ENCODE measurements at regions not wholly inside any gene's neighbourhood (a gene's known extent, or its start where the extent isn't known, plus 50 kb on each side); places are given as distances from the start of the nearest gene placed in this dataset.

- Histone ChIP-seq H3K4me1 (ENCODE audit: control insufficient read depth, insufficient read depth, low read length, poor library complexity, severe bottlenecking) (no peaks in the 10 kb centered on the region), H3K36me3 (ENCODE audit: control insufficient read depth, insufficient read depth, low read length) (no peaks in the 10 kb centered on the region), H3K27me3 (replicated peaks; ENCODE audit: control insufficient read depth, insufficient read depth, low read length, poor library complexity, severe bottlenecking) (no peaks in the 10 kb centered on the region), H3K27ac (ENCODE audit: insufficient read depth, low read length, poor library complexity, severe bottlenecking) (no peak overlapping the region), H3K4me3 (ENCODE audit: insufficient read depth, low read depth, low read length, poor library complexity, severe bottlenecking) (no peak overlapping the region), H3K9me3 (ENCODE audit: control insufficient read depth, low read length) (no peaks in the 10 kb centered on the region)
- DNase-seq: no peak
Measured at GRCh38 chrX:104318330-104319009, 63.7 kb upstream of the ESX1 start.

DNA sequence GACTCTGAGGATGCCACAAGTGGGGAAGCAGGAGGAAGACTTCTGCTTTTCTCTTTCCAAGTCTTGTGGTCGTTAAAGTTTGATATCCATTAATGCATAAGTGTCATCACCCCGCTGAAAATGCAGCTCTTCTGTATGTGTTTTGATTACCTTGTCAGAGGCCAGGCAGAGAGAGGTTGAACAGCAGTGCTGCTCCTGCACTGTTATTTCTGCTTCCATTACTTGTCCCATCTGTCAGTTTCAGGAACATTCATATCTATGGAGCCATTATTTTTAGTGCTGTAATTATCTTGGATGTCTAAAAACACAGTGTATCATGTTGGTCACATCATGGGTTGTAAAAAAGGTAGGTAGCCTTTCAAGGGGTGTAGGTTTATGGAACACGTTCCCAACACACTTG lies 62.0 kb upstream of the ESX1 start:
- H3K27me3 ChIP-seq (replicated peaks; ENCODE audit: control insufficient read depth, insufficient read depth, low read length, poor library complexity, severe bottlenecking): no peaks in the 10 kb centered on the region
- no peaks in the 10 kb centered on the region for H3K36me3 ChIP-seq (ENCODE audit: control insufficient read depth, insufficient read depth, low read length)
- DNase-seq: no peak
- H3K27ac ChIP-seq (ENCODE audit: insufficient read depth, low read length, poor library complexity, severe bottlenecking): no peak overlapping the region
- no peaks in the 10 kb centered on the region for H3K4me1 ChIP-seq (ENCODE audit: control insufficient read depth, insufficient read depth, low read length, poor library complexity, severe bottlenecking)
- no peak overlapping the region for H3K4me3 ChIP-seq (ENCODE audit: insufficient read depth, low read depth, low read length, poor library complexity, severe bottlenecking)
- H3K9me3 ChIP-seq (ENCODE audit: control insufficient read depth, low read length): no peaks in the 10 kb centered on the region

DNA sequence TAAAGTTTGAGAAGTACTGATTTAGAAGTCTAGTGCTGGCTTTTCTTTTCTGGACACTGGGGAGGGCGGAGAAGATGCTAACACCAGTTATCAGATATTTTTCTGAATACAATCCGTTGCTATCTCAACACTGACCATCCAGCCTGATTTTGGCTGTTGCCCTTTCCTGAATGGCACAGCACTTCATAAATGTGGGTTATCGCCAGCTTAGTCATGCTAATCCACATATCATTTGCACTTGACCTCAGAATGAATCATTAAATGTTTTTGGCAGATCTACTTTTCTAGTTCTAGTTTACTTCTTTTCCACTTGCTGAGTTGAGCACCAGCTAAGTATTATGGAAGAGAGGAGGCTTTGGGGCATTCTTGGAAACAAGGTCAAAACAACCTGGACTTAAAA lies 60.8 kb upstream of the ESX1 start:
- H3K4me3 ChIP-seq (ENCODE audit: insufficient read depth, low read depth, low read length, poor library complexity, severe bottlenecking): no peak overlapping the region
- no peaks in the 10 kb centered on the region for H3K27me3 ChIP-seq (replicated peaks; ENCODE audit: control insufficient read depth, insufficient read depth, low read length, poor library complexity, severe bottlenecking)

DNA sequence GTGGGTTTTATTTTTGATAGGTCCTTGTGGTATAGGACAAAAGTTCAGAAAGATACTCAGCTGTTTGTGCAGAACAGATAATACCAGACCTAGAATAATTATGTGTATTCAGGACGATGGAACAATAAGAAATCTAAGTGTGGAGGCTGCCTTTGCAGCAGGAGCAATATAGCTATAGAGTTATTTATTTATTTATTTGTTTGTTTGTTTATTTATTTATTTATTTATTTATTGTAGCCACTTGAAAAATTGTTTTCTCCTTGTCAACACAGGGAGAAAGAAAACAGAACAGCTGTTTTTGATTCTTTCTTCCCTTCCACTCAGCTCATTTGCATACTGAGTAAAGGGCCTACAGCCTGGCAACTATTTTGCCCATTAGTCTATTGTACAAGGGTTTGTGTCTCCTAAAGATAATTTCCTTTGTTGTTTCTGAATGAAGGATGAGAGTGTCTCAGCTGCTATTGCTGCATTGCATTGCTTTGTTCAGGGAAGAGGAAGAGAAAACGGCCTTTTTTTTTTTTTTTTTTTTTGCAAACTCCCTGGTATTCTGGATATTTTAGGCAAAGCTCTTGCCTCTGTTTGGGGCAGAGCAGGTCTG lies 56.0 kb upstream of the ESX1 start:
- no peak overlapping the region for H3K27ac ChIP-seq (ENCODE audit: insufficient read depth, low read length, poor library complexity, severe bottlenecking)
- H3K4me3 ChIP-seq (ENCODE audit: insufficient read depth, low read depth, low read length, poor library complexity, severe bottlenecking): no peak overlapping the region
- H3K4me1 ChIP-seq (ENCODE audit: control insufficient read depth, insufficient read depth, low read length, poor library complexity, severe bottlenecking): no peaks in the 10 kb centered on the region
- no peaks in the 10 kb centered on the region for H3K27me3 ChIP-seq (replicated peaks; ENCODE audit: control insufficient read depth, insufficient read depth, low read length, poor library complexity, severe bottlenecking)
- DNase-seq: no peak
- H3K36me3 ChIP-seq (ENCODE audit: control insufficient read depth, insufficient read depth, low read length): no peaks in the 10 kb centered on the region
- no peaks in the 10 kb centered on the region for H3K9me3 ChIP-seq (ENCODE audit: control insufficient read depth, low read length)

More for the DNA sequence above, 60.8 kb upstream of the ESX1 start:
- Histone ChIP-seq H3K27ac (ENCODE audit: insufficient read depth, low read length, poor library complexity, severe bottlenecking) (no peak overlapping the region), H3K9me3 (ENCODE audit: control insufficient read depth, low read length) (no peaks in the 10 kb centered on the region), H3K4me1 (ENCODE audit: control insufficient read depth, insufficient read depth, low read length, poor library complexity, severe bottlenecking) (no peaks in the 10 kb centered on the region), H3K36me3 (ENCODE audit: control insufficient read depth, insufficient read depth, low read length) (no peaks in the 10 kb centered on the region)
- no peak for DNase-seq

DNA sequence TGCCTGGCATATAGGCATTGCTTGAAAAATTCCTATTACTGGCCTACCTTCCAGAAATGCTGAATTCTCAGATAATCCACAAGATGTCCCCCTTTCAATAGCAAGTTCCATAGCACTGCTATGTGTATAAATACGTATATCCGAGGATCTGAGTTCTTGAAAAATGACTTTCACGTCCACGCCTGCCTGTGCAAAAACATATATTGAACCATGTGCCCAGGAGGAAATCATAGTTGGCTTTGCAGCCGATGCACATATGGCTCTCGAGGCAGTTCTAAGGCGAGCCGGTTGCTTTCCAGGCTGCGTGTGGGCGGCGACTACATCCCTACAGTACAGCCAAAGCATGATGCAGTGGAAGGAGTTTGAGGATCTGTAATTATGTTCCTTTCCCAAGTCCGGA lies 55.4 kb upstream of the ESX1 start:
- Histone ChIP-seq H3K4me1 (ENCODE audit: control insufficient read depth, insufficient read depth, low read length, poor library complexity, severe bottlenecking) (no peaks in the 10 kb centered on the region), H3K36me3 (ENCODE audit: control insufficient read depth, insufficient read depth, low read length) (no peaks in the 10 kb centered on the region), H3K4me3 (ENCODE audit: insufficient read depth, low read depth, low read length, poor library complexity, severe bottlenecking) (no peak overlapping the region), H3K27ac (ENCODE audit: insufficient read depth, low read length, poor library complexity, severe bottlenecking) (no peak overlapping the region), H3K9me3 (ENCODE audit: control insufficient read depth, low read length) (no peaks in the 10 kb centered on the region), H3K27me3 (replicated peaks; ENCODE audit: control insufficient read depth, insufficient read depth, low read length, poor library complexity, severe bottlenecking) (no peaks in the 10 kb centered on the region)
- DNase-seq: no peak

DNA sequence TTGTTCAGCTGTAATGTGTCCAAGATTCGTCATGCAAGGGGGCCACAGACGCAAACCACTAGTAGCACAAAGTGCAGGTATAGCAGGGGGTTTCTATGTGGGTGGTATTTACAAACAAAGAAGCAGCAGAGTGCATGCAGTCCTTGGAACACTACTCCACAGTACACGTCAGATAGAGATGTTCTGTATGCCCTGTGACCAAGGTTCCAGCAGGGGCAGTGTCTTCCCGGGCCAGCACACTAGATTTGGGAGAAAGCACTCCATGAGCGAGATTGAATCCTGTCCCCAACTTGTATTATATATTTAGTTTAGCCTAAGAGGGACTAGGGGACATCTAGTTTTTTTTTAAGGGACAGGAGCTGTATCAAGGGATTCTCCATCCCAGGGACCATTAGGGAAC lies 54.4 kb upstream of the ESX1 start:
- Histone ChIP-seq H3K27me3 (replicated peaks; ENCODE audit: control insufficient read depth, insufficient read depth, low read length, poor library complexity, severe bottlenecking) (no peaks in the 10 kb centered on the region), H3K36me3 (ENCODE audit: control insufficient read depth, insufficient read depth, low read length) (no peaks in the 10 kb centered on the region), H3K4me1 (ENCODE audit: control insufficient read depth, insufficient read depth, low read length, poor library complexity, severe bottlenecking) (no peaks in the 10 kb centered on the region), H3K27ac (ENCODE audit: insufficient read depth, low read length, poor library complexity, severe bottlenecking) (no peak overlapping the region), H3K9me3 (ENCODE audit: control insufficient read depth, low read length) (no peaks in the 10 kb centered on the region), H3K4me3 (ENCODE audit: insufficient read depth, low read depth, low read length, poor library complexity, severe bottlenecking) (no peak overlapping the region)
- DNase-seq: no peak

DNA sequence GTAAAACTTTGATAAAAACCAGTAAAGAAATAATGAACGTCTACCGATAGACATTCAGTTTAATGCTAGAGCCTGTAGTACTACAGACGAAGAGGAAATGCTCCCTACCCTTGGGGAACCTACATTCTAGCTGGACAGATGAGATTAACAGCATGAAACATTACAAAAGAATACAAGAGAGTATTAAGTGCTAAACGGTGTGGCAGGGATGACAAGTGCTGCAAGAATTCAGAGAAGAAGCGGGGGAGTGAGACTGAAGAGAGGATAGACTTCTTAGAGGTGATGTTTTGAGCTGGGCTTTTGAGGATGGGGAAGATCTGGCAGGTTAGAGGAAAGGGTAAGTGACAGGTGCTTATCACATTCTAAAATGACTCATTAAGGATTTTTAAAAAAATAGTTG lies 52.6 kb upstream of the ESX1 start:
- H3K36me3 ChIP-seq (ENCODE audit: control insufficient read depth, insufficient read depth, low read length): no peaks in the 10 kb centered on the region
- DNase-seq: no peak
- no peak overlapping the region for H3K27ac ChIP-seq (ENCODE audit: insufficient read depth, low read length, poor library complexity, severe bottlenecking)
- no peak overlapping the region for H3K4me3 ChIP-seq (ENCODE audit: insufficient read depth, low read depth, low read length, poor library complexity, severe bottlenecking)
- no peaks in the 10 kb centered on the region for H3K9me3 ChIP-seq (ENCODE audit: control insufficient read depth, low read length)
- no peaks in the 10 kb centered on the region for H3K4me1 ChIP-seq (ENCODE audit: control insufficient read depth, insufficient read depth, low read length, poor library complexity, severe bottlenecking)
- H3K27me3 ChIP-seq (replicated peaks; ENCODE audit: control insufficient read depth, insufficient read depth, low read length, poor library complexity, severe bottlenecking): no peaks in the 10 kb centered on the region

DNA sequence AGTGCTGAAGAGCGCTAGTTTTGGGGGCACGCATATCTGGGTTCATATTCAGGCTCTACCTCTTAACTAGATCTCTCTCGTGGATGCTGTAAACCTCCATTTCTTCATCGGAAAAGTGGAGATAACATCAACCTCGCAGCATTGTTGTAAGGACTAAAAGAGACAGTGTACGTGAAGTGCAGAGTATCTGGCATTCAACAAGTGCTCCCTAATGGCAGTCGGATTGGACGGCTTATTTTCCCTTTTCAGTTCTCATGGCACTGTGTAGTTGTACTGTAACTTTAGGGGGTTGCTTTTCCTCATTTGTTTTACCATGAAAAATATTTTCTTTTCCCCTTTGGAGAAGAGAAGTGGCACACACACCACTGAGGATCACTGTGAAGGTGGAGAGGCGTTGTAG lies 51.4 kb upstream of the ESX1 start:
- Histone ChIP-seq H3K4me3 (ENCODE audit: insufficient read depth, low read depth, low read length, poor library complexity, severe bottlenecking) (no peak overlapping the region), H3K27ac (ENCODE audit: insufficient read depth, low read length, poor library complexity, severe bottlenecking) (no peak overlapping the region), H3K9me3 (ENCODE audit: control insufficient read depth, low read length) (no peaks in the 10 kb centered on the region), H3K4me1 (ENCODE audit: control insufficient read depth, insufficient read depth, low read length, poor library complexity, severe bottlenecking) (no peaks in the 10 kb centered on the region), H3K36me3 (ENCODE audit: control insufficient read depth, insufficient read depth, low read length) (no peaks in the 10 kb centered on the region), H3K27me3 (replicated peaks; ENCODE audit: control insufficient read depth, insufficient read depth, low read length, poor library complexity, severe bottlenecking) (no peaks in the 10 kb centered on the region)
- DNase-seq: no peak

Measured in effector memory CD4-positive, alpha-beta T cell (primary cell).